GM19372 (cell line): ENCODE measurements at regions not wholly inside any gene's neighbourhood (a gene's known extent, or its start where the extent isn't known, plus 50 kb on each side); places are given as distances from the start of the nearest gene placed in this dataset.

Experiments
- ATAC-seq: cut with Tn5 transposase; IDR thresholded peaks from one replicate; pipeline ENCODE4 v1.9.1; 2021; ENCODE audit warnings: mild to moderate bottlenecking, low read depth, moderate library complexity; ENCODE audit not compliant: unreplicated experiment

- no peak for ATAC-seq
Measured at GRCh38 chr3:117619805-117620204, 910.2 kb downstream of the TUSC7 start.

DNA sequence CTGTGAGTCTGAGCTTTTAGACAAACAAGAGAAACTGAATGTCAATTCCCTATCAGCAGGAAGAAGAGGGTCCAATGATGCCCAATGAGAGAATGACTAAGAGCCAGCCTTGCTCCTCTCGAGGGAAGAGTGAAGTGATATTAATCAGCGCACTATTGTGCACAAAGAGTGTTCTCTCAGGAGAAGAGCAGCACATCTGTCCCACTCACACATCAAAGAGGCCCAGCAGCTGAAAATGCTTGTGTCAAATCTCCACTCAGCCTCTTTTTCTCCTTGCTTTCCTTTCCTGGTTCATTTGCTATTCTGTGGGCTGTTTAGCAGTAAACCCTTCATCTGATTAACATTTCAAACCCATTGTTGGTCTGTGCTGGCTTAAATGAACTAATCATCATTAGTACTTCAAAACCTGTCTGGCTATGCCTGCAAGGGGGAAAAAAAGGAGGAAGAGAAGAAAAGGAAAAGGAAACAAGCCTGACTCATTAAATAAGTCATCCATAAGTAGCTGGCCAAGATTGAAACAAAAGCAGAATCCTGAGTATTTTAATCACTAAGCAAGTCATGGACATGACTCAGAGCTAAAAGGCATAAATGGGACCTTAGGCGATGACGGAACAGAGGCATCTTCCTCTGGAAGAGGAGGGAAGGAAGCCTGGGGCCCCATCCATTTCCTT is 912.7 kb downstream of the TUSC7 start:
- ATAC-seq, result no peak

- no peak for ATAC-seq
Measured at GRCh38 chr3:117624424-117624823, 914.8 kb downstream of the TUSC7 start.

- no peak for ATAC-seq
Measured at GRCh38 chr3:117625174-117625573, 915.6 kb downstream of the TUSC7 start.

DNA sequence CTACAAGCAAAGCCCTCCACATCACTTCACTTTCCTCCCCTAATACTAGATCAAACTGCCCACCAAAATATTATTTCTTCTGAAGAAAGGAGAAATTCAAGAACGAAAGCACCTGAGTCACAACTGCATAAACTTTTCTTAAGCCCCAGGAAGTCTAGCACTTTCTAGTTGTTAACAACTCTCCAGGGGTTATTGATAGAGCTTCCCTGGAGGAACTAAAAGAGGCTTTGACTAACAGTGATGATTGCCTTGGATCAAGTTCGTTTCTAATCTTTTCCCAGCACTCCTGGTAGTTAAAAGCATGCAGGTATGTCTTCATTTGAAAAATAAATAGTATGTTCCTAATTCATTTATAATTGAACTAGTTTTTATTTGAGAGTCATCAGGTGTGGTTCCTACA is 917.0 kb downstream of the TUSC7 start:
- ATAC-seq, result no peak

DNA sequence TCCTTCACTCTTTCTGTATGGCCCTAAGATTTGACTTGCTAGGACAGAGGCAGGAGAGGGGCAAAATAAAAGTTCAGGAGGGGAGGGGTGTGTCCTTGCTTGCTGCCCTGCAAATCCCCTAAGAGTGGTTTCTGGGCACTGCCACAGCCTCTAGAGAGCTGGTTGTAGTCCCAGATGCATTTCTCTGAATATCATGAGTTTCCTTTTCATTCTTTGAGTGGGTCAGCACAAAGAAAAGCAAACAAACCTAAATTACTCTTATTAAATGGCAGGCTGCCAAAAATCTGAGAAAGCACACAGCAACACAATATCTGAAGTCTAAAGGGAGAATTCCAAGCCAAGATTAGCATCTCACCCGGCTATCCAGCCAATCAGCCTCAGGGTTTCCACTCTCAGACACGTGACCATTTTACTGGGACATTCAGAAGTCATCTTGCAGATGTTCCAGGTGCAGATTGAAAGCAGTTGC is 919.3 kb downstream of the TUSC7 start:
- ATAC-seq, result no peak

DNA sequence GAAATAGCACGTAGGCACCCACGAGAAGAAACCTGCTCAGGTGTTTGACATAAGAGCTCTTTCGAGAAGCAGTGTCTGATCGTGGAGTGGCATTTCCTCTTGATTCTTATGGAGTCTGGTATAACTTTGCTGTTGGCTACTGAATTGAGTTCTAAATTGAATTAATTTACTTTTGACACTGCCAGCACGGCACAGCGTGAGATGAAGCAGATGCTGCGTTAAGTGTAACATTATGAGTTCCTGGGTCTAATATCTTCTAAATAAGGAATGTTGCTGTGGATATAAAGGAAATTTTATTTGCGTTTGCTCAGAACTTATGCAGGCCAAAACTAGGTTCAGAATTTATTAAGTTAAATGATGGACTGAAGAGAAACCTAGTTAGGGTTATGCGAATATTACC is 919.9 kb downstream of the TUSC7 start:
- ATAC-seq, result no peak

DNA sequence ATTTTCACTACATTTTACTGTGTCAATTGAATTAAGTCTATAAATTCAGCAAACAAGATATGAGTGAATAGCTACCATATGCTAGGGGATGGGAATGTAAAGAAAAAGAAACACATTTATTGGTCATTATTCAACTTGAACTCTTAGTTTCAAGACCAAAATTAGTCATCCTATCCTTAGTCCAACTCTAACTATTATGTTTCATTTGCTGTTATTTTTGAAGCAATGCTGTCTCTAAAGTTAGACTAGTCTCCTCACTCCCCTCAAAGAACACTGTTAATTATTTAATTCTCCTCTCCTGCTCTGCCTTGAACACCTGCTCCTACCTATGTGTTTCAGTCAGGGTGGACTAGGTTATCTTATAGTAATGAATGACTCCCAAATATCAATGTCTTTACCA is 920.9 kb downstream of the TUSC7 start:
- peak; percentile 56 for ATAC-seq

GRCh38 chr3:117630885-117631284 is 921.3 kb downstream of the TUSC7 start:
- no peak for ATAC-seq

- ATAC-seq, result no peak
Measured at GRCh38 chr3:117631781-117632180, 922.2 kb downstream of the TUSC7 start.

- ATAC-seq, result no peak
Measured at GRCh38 chr3:117632191-117632590, 922.6 kb downstream of the TUSC7 start.

DNA sequence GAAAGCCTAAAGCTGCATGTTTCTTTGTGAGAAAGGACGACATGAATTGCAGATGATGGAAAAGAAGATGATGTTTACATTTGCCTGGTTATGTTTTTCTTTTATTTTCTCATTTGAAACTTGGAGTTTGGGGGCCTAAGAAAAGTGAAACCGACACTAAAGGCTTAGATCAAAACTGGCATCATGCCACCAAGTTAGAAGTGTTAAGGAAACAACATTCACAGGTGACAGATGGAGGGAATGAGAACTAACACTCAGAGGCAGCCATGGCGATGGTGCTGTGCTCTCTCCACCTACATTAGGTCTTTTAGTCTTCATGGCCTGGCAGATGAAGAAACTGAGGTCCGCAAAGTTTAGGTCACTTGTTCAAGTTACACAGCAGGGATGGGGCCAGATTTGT is 923.6 kb downstream of the TUSC7 start:
- ATAC-seq, result no peak

GRCh38 chr3:117637666-117638065 is 928.1 kb downstream of the TUSC7 start:
- ATAC-seq, result no peak

DNA sequence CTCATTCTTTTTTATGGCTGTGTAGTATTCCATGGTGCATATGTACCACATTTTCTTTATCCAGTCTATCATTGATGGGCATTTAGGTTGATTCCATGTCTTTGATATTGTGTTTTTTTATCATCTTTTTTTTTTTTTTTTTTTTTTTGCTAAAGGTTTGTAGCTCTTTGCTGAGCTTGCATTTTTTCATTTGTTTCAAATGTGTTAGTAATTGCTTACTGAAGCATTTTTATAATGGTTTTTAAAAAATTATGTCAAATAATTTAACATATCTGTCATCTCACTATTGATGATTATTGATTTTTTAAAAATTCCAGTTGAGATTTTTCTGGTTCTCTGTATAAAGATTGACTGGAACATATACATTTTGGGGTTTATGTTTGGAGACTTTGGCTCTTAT is 934.6 kb downstream of the TUSC7 start:
- ATAC-seq, result no peak

GRCh38 chr3:117645561-117646242 is 936.1 kb downstream of the TUSC7 start:
- peak; percentile 51 for ATAC-seq

DNA sequence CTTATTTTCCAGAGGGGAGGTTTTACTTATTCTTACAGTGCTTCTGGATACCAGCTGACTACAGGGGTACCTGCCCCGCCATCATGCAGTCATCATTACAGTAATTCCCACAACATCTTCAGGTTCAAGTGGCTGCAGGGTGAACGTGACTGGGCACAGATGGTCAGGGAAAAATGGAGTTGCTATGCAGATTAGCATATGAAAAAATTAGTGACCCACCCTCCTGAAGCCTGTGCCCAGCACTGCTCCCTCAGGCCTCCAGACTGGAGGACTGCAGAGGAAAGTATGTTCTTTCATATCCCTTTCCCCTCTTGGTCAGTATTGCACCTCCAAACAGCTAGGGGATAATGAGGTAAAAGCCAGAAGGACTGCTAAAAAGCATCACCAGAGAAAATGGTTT is 937.9 kb downstream of the TUSC7 start:
- no peak for ATAC-seq

- ATAC-seq, result no peak
Measured at GRCh38 chr3:117651246-117651645, 941.7 kb downstream of the TUSC7 start.

GRCh38 chr3:117656391-117656790 is 946.8 kb downstream of the TUSC7 start:
- no peak for ATAC-seq

GRCh38 chr3:117657278-117657677 is 947.7 kb downstream of the TUSC7 start:
- ATAC-seq, result no peak

DNA sequence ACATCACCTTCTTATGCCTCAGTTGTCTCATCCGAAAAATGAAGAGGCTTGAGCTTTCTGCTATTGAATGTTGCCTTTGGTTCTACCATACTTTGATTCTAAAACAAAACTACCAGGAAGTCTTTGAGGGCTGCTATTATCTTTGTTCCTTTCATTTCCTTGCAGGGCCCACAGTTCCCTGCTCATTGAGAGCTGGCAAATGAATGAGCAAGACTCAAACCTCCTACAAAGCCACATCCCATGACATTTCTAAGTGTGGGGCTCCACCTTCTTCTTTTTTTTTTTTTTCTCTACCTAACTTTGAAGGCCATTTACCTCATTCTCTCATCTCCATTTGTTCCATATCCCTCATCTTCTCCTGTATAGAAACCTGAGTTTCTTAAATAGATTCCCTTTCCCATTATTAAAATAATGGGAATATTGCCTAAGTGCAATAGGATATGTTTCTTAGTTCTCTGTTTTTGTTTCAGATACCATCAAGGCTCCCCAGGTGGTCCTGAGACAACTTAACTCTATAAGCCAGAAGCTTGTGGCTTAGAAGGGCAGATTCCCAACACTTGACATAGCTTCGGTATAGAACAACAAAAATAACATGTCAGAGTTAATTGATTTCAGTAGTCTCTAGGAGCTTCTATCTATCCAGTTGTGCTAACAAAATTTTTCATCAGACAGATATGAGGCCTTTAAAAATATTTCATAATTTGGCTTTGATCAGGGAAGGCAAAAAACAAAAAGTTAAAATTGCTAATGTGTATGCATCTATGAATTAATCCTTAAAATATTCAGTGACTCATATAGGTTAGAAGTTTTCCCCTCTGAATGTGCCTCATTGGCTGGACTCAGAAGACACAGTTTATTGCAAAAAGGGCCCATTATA is 951.6 kb downstream of the TUSC7 start:
- ATAC-seq, result no peak

GRCh38 chr3:117661818-117662095 is 952.2 kb downstream of the TUSC7 start:
- no peak for ATAC-seq

DNA sequence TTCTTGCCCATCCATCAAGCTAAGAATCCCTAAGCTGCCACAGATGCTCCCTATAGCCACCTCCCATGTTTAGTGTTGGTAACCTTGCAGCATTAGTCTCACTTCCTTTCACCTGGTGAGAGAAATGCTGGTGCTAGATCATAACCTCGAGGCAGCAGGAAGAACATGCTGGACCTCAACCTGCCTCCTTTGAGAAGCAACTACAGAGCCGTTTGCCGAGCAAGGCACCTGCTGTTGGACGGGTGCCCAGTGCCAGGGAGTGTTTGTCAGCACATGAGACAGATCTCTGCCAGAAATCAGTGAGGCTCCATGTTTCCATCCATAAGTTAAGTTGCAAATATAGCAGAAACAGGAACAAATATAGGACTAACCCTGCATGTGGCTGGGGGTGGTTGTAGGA is 955.7 kb downstream of the TUSC7 start:
- no peak for ATAC-seq
